GM23338 (cell line): ENCODE measurements at regions not wholly inside any gene's neighbourhood (a gene's known extent, or its start where the extent isn't known, plus 50 kb on each side); places are given as distances from the start of the nearest gene placed in this dataset.
A peak's percentile ranks its signal among the peaks of the same experiment; 100 is the strongest.

ENCODE experiments used
- ATAC-seq: fragments of 200-7000 bp; cut with Tn5 transposase; 3 replicates; pipeline ENCODE4 v1.9.1; 2020
- DNase-seq: peaks from one replicate; pipeline ENCODE4 v3.0.0-alpha.2; 2015; ENCODE audit warnings: low spot score
- H2AFZ ChIP-seq: fragments of 200-600 bp; sonication (generic); 2 replicates; pipeline ENCODE4 v1.8.0; 2016; ENCODE audit warnings: antibody characterized with exemption, mild to moderate bottlenecking, moderate library complexity
- H3F3A ChIP-seq: fragments of 200-600 bp; sonication (generic); replicated peaks from 2 replicates; pipeline ENCODE4 v1.8.0; 2017; ENCODE audit warnings: antibody characterized with exemption, mixed run types, low read depth
- H3K27ac ChIP-seq: fragments of 200-600 bp; sonication (generic); 2 replicates; pipeline ENCODE4 v1.6.1; 2016; ENCODE audit warnings: low read depth
- H3K27me3 ChIP-seq: fragments of 200-600 bp; sonication (generic); 2 replicates; pipeline ENCODE4 v1.8.0; 2016; ENCODE audit warnings: mild to moderate bottlenecking, mixed run types, moderate library complexity; ENCODE audit not compliant: insufficient read depth
- H3K36me3 ChIP-seq: fragments of 200-600 bp; sonication (generic); 2 replicates; pipeline ENCODE4 v1.8.0; 2016; ENCODE audit warnings: mild to moderate bottlenecking; ENCODE audit not compliant: insufficient read depth
- H3K4me1 ChIP-seq: fragments of 200-600 bp; sonication (generic); 2 replicates; pipeline ENCODE4 v1.8.0; 2016; ENCODE audit warnings: mild to moderate bottlenecking, moderate library complexity; ENCODE audit not compliant: insufficient read depth
- H3K4me2 ChIP-seq: fragments of 200-600 bp; sonication (generic); 2 replicates; pipeline ENCODE4 v1.7.1; 2017; ENCODE audit warnings: mixed run types
- H3K4me3 ChIP-seq: fragments of 200-600 bp; sonication (generic); 2 replicates; pipeline ENCODE4 v1.6.1; 2016; ENCODE audit warnings: mixed run types
- H3K79me2 ChIP-seq: fragments of 200-600 bp; sonication (generic); replicated peaks from 2 replicates; pipeline ENCODE4 v1.8.0; 2017; ENCODE audit warnings: mild to moderate bottlenecking; ENCODE audit not compliant: insufficient read depth
- H3K9me2 ChIP-seq: fragments of 200-600 bp; sonication (generic); 2 replicates; pipeline ENCODE4 v1.8.0; 2017; ENCODE audit not compliant: insufficient read depth
- H4K20me1 ChIP-seq: fragments of 200-600 bp; sonication (generic); replicated peaks from 2 replicates; pipeline ENCODE4 v1.8.0; 2017; ENCODE audit warnings: mild to moderate bottlenecking; ENCODE audit not compliant: insufficient read depth
- H3K27ac Mint-ChIP-seq: 2 replicates; pipeline ENCODE4 v1.8.0; 2020; ENCODE audit warnings: inconsistent platforms, mild to moderate bottlenecking, moderate library complexity, mixed read lengths
- H3K27me3 Mint-ChIP-seq: 3 replicates; pipeline ENCODE4 v1.8.0; 2022; ENCODE audit warnings: low read depth, mild to moderate bottlenecking, moderate library complexity, mixed read lengths, inconsistent platforms; ENCODE audit not compliant: insufficient read depth, poor library complexity
- H3K36me3 Mint-ChIP-seq: 3 replicates; pipeline ENCODE4 v1.8.0; 2021; ENCODE audit warnings: low read depth, mild to moderate bottlenecking, inconsistent platforms, moderate library complexity, mixed read lengths
- H3K4me1 Mint-ChIP-seq: 3 replicates; pipeline ENCODE4 v1.8.0; 2020; ENCODE audit warnings: mild to moderate bottlenecking, inconsistent platforms, mixed read lengths
- H3K4me3 Mint-ChIP-seq: 3 replicates; pipeline ENCODE4 v1.8.0; 2021; ENCODE audit warnings: moderate library complexity, mild to moderate bottlenecking, inconsistent platforms, mixed read lengths
- H3K9me3 Mint-ChIP-seq: 3 replicates; pipeline ENCODE4 v1.8.0; 2020; ENCODE audit warnings: moderate library complexity, mild to moderate bottlenecking, inconsistent platforms, mixed read lengths
- CREB1 ChIP-seq: fragments of 250-450 bp; sonication (Bioruptor Pico); IDR thresholded peaks from 2 replicates; pipeline ENCODE4 v1.5.0; 2020; ENCODE audit warnings: low read depth, mild to moderate bottlenecking, moderate library complexity
- CTCF ChIP-seq, 2 experiments: fragments of 200-600 bp in 1 of 2; sonication (generic) in 1 of 2; conservative IDR thresholded peaks; 2 replicates each; pipeline versions ENCODE4 v1.5.1 to v1.6.1; 2016 to 2017; ENCODE audit warnings: antibody characterized with exemption in 2 of 2, low read depth in 2 of 2, mild to moderate bottlenecking in 2 of 2, moderate library complexity in 1 of 2
- ETS1 ChIP-seq: IDR thresholded peaks from 2 replicates; pipeline ENCODE4 v1.6.1; 2016; ENCODE audit warnings: antibody characterized with exemption
- EZH2 ChIP-seq: fragments of 200-600 bp; sonication (generic); IDR thresholded peaks from one replicate; pipeline ENCODE4 v1.8.0; 2017; ENCODE audit warnings: antibody characterized with exemption, mild to moderate bottlenecking, low read depth; ENCODE audit not compliant: unreplicated experiment
- EZH2phosphoT487 ChIP-seq: fragments of 200-600 bp; sonication (generic); IDR thresholded peaks from one replicate; pipeline ENCODE4 v1.8.1; 2018; ENCODE audit warnings: antibody characterized with exemption; ENCODE audit not compliant: unreplicated experiment
- JUNB ChIP-seq: IDR thresholded peaks from one replicate; pipeline ENCODE4 v1.6.1; 2016; ENCODE audit warnings: antibody characterized with exemption; ENCODE audit not compliant: unreplicated experiment
- NANOG ChIP-seq: IDR thresholded peaks from 2 replicates; pipeline ENCODE4 v1.6.1; 2016; ENCODE audit warnings: antibody characterized with exemption, borderline replicate concordance
- POLR2AphosphoS5 ChIP-seq: IDR thresholded peaks from 2 replicates; pipeline ENCODE4 v1.6.1; 2016; ENCODE audit warnings: antibody characterized with exemption, low read depth
- REST ChIP-seq: IDR thresholded peaks from one replicate; pipeline ENCODE4 v1.6.1; 2018; ENCODE audit warnings: antibody characterized with exemption; ENCODE audit not compliant: unreplicated experiment
- ZNF331 ChIP-seq: fragments of 250-450 bp; sonication (Bioruptor Pico); IDR thresholded peaks from 2 replicates; pipeline ENCODE4 v1.5.0; 2020; ENCODE audit warnings: low read depth, mild to moderate bottlenecking, moderate library complexity

GRCh38 chr2:234590076-234590475 lies 93.2 kb upstream of the ARL4C start:
- no peak for TF ChIP-seq NANOG
- no peak for TF ChIP-seq ZNF331 (CRISPR knock-in tag)
- TF ChIP-seq ETS1: no peak
- Histone ChIP-seq H3K27me3 (no peaks in the 10 kb centered on the region), H3K36me3 (no peaks in the 10 kb centered on the region), H3F3A (no peaks in the 10 kb centered on the region), H3K79me2 (no peaks in the 10 kb centered on the region), H3K4me1 (no peaks in the 10 kb centered on the region), H3K27ac (no peak overlapping the region), H2AFZ (peak overlapping the region; percentile 39; the same call in 1 of the 2 replicates), H3K4me3 (no peak overlapping the region), H3K9me2 (peaks cover 12% of the 10 kb centered on the region), H3K4me2 (no peak overlapping the region), H4K20me1 (no peaks in the 10 kb centered on the region)
- Mint-ChIP-seq H3K27ac (no peak overlapping the region), H3K4me1 (peaks cover 10% of the 10 kb centered on the region), H3K4me3 (no peak overlapping the region), H3K9me3 (no peaks in the 10 kb centered on the region; the same call in 1 of the 3 replicates), H3K27me3 (peaks cover 7% of the 10 kb centered on the region), H3K36me3 (peaks cover 4% of the 10 kb centered on the region; the same call in 1 of the 3 replicates)
- DNase-seq (no peak), ATAC-seq (no peak)

- no peaks in the 10 kb centered on the region for H3K36me3 Mint-ChIP-seq
- Histone ChIP-seq H3K36me3 (no peaks in the 10 kb centered on the region), H3F3A (no peaks in the 10 kb centered on the region), H3K4me3 (no peak overlapping the region), H3K9me2 (peaks cover 9% of the 10 kb centered on the region), H3K4me2 (no peak overlapping the region), H3K4me1 (no peaks in the 10 kb centered on the region), H3K79me2 (no peaks in the 10 kb centered on the region), H2AFZ (no peak overlapping the region), H4K20me1 (no peaks in the 10 kb centered on the region), H3K27ac (no peak overlapping the region), H3K27me3 (no peaks in the 10 kb centered on the region)
- H3K9me3 Mint-ChIP-seq: no peaks in the 10 kb centered on the region; the same call in 2 of the 3 replicates
- H3K4me3 Mint-ChIP-seq: no peak overlapping the region
- H3K4me1 Mint-ChIP-seq: peaks cover 11% of the 10 kb centered on the region
- H3K27me3 Mint-ChIP-seq: peaks cover 5% of the 10 kb centered on the region
- DNase-seq (no peak), ATAC-seq (no peak)
- no peak overlapping the region for H3K27ac Mint-ChIP-seq
- no peak for TF ChIP-seq POLR2AphosphoS5
- no peak for TF ChIP-seq ZNF331 (CRISPR knock-in tag)
- TF ChIP-seq CTCF (conservative IDR thresholded peaks at IDR 0.05; ENCODE audit: low read depth in 2 of 2): no peak
- TF ChIP-seq ETS1: no peak
- no peak for TF ChIP-seq EZH2phosphoT487
- TF ChIP-seq EZH2: no peak
- no peak for TF ChIP-seq JUNB
- TF ChIP-seq NANOG: no peak
- no peak for TF ChIP-seq CREB1 (CRISPR knock-in tag)
- TF ChIP-seq REST: no peak
These were observed 91.2 kb upstream of the ARL4C start for GRCh38 chr2:234588054-234588430.
